ENCODE measurements at regions not wholly inside any gene's neighbourhood (a gene's known extent, or its start where the extent isn't known, plus 50 kb on each side); places are given as distances from the start of the nearest gene placed in this dataset.

DNA sequence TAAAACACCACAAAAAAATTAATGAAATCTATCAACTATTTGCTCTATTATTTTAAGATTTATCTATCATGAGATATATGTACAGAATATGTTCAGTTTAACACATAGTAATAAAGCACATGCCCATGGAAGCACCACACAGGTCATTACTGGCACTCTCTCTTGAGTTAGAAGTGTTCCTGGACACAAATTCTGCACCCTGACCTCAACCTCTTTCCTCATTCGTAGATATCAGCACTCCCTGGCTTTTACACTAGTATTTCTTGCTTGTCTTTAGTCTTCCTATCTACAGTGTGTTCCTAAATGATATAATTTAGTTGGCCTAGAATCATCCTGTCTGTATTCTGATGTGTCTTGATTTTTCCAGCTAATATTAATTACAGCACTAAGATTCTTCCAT, 321.0 kb upstream of the SOX5 start:
- intact Hi-C loops (cut with micrococcal nuclease; ENCODE audit: unreplicated experiment) (loop anchor here (1.0 kb wide), 1 partner anchor 258 kb away; no protein-coding TSS in a partner anchor), in situ Hi-C loops (cut with HindIII; ENCODE audit: extremely low pct_ligation_motif_present, low pct_unique_long_range_greater_than_20kb) (no loop called here)
- H3K9ac ChIP-seq (ENCODE audit: insufficient read depth, low read depth, low read length): no peak overlapping the region
- no peak for ATAC-seq
- POLR2A ChIA-PET: no interaction called here
- CTCF ChIA-PET (ENCODE audit: low intra/inter-chr PET ratio, low total read pairs): no interaction called here
- no peak for FAIRE-seq
- no peak overlapping the region for H3K27ac ChIP-seq (ENCODE audit: extremely low read length, insufficient read depth, low read length)
- no TSS peak for BruUV-seq (replicated peaks)
- DNase-seq (ENCODE audit: low spot score): no peak
- H2AFZ ChIP-seq (ENCODE audit: low read length): no peak overlapping the region
- no peaks in the 10 kb centered on the region for H3K79me2 ChIP-seq (ENCODE audit: insufficient read depth, low read length)
- H3K4me3 ChIP-seq (replicated peaks in 1 of 3; ENCODE audit: insufficient read depth in 1 of 3, low read depth in 2 of 3, low read length in 3 of 3): no peak overlapping the region
- no peaks in the 10 kb centered on the region for H4K20me1 ChIP-seq (ENCODE audit: insufficient read depth, low read length)
- 4% methylated on average over 1 of the region's 1 CpG for WGBS (ENCODE audit: low lambda C conversion rate)
- no peaks in the 10 kb centered on the region for H3K27me3 ChIP-seq (ENCODE audit: control insufficient read depth in 1 of 2, insufficient read depth in 2 of 2, low read length in 2 of 2)
- no peak overlapping the region for H3K4me2 ChIP-seq (ENCODE audit: low read depth, low read length)
- TF ChIP-seq, protein P1, sequence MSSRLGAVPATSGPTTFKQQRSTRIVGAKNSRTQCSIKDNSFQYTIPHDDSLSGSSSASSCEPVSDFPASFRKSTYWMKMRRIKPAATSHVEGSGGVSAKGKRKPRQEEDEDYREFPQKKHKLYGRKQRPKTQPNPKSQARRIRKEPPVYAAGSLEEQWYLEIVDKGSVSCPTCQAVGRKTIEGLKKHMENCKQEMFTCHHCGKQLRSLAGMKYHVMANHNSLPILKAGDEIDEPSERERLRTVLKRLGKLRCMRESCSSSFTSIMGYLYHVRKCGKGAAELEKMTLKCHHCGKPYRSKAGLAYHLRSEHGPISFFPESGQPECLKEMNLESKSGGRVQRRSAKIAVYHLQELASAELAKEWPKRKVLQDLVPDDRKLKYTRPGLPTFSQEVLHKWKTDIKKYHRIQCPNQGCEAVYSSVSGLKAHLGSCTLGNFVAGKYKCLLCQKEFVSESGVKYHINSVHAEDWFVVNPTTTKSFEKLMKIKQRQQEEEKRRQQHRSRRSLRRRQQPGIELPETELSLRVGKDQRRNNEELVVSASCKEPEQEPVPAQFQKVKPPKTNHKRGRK (CRISPR knock-in tag; IDR thresholded peaks at IDR 0.05): no peak
- TF ChIP-seq POLR2AphosphoS2 (IDR thresholded peaks at IDR 0.05; ENCODE audit: low read depth, low read length) (no peak), GATA4 (IDR thresholded peaks at IDR 0.05; ENCODE audit: borderline replicate concordance, low read depth) (no peak), ZC3H13 (CRISPR knock-in tag; IDR thresholded peaks at IDR 0.05) (no peak), ZNF766 (CRISPR knock-in tag; IDR thresholded peaks at IDR 0.05; ENCODE audit: borderline replicate concordance) (no peak)
- H3K4me1 ChIP-seq (ENCODE audit: insufficient read depth, low read length): peaks cover 8% of the 10 kb centered on the region
- no peaks in the 10 kb centered on the region for H3K9me3 ChIP-seq (ENCODE audit: low read length)
- no peaks in the 10 kb centered on the region for H3K36me3 ChIP-seq (replicated peaks in 1 of 2; ENCODE audit: control insufficient read depth in 1 of 2, insufficient read depth in 2 of 2, low read length in 2 of 2)

DNA sequence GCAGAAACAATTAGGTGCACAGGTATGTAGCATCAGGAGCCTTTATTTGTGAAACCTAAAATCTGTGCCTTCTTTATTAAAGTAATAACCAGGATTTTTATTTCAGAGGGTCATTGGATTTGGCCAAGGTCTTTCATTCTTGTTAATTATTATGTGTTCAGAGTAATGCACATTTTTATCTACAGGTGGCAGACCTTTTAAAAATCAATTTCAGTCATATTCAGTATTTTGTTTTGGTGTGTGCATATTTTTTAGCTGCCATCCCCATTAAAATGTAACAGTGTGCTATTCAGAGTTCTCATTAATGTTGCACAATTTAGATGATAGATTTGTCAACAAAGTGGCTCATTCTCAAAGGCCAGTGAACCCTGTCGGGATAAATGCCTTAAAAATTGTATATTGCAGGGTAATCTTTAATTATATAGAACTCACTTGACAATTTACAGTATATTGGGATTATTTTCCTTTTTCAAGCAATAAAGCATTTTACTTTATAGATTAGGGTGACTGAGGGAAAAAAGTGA, 319.3 kb upstream of the SOX5 start:
- 3% methylated on average over 1 of the region's 1 CpG for WGBS (ENCODE audit: low lambda C conversion rate)
- Histone ChIP-seq H3K27me3 (ENCODE audit: control insufficient read depth in 1 of 2, insufficient read depth in 2 of 2, low read length in 2 of 2) (no peaks in the 10 kb centered on the region), H3K27ac (ENCODE audit: extremely low read length, insufficient read depth, low read length) (no peak overlapping the region), H3K9ac (ENCODE audit: insufficient read depth, low read depth, low read length) (no peak overlapping the region), H2AFZ (ENCODE audit: low read length) (no peak overlapping the region), H3K9me3 (ENCODE audit: low read length) (no peaks in the 10 kb centered on the region), H3K4me3 (replicated peaks in 1 of 3; ENCODE audit: insufficient read depth in 1 of 3, low read depth in 2 of 3, low read length in 3 of 3) (no peak overlapping the region), H3K4me1 (ENCODE audit: insufficient read depth, low read length) (no peaks in the 10 kb centered on the region), H3K79me2 (ENCODE audit: insufficient read depth, low read length) (no peaks in the 10 kb centered on the region), H3K36me3 (replicated peaks in 1 of 2; ENCODE audit: control insufficient read depth in 1 of 2, insufficient read depth in 2 of 2, low read length in 2 of 2) (no peaks in the 10 kb centered on the region), H4K20me1 (ENCODE audit: insufficient read depth, low read length) (no peaks in the 10 kb centered on the region), H3K4me2 (ENCODE audit: low read depth, low read length) (no peak overlapping the region)
- POLR2A ChIA-PET: no interaction called here
- BruUV-seq (replicated peaks): no TSS peak
- in situ Hi-C loops (cut with HindIII; ENCODE audit: extremely low pct_ligation_motif_present, low pct_unique_long_range_greater_than_20kb): no loop called here
- TF ChIP-seq CEBPB (IDR thresholded peaks at IDR 0.05; ENCODE audit: borderline replicate concordance, low read depth, low read length): peak; percentile 67
- TF ChIP-seq, protein P2, sequence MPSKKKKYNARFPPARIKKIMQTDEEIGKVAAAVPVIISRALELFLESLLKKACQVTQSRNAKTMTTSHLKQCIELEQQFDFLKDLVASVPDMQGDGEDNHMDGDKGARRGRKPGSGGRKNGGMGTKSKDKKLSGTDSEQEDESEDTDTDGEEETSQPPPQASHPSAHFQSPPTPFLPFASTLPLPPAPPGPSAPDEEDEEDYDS (CRISPR knock-in tag; IDR thresholded peaks at IDR 0.05): no peak
- DNase-seq (ENCODE audit: low spot score) (no peak), FAIRE-seq (no peak), ATAC-seq (no peak)
- CTCF ChIA-PET (ENCODE audit: low intra/inter-chr PET ratio, low total read pairs): no interaction called here
- intact Hi-C loops (cut with micrococcal nuclease; ENCODE audit: unreplicated experiment): no loop called here

Data from HepG2 (cell line).